ENCODE measurements at regions not wholly inside any gene's neighbourhood (a gene's known extent, or its start where the extent isn't known, plus 50 kb on each side); places are given as distances from the start of the nearest gene placed in this dataset.

DNA sequence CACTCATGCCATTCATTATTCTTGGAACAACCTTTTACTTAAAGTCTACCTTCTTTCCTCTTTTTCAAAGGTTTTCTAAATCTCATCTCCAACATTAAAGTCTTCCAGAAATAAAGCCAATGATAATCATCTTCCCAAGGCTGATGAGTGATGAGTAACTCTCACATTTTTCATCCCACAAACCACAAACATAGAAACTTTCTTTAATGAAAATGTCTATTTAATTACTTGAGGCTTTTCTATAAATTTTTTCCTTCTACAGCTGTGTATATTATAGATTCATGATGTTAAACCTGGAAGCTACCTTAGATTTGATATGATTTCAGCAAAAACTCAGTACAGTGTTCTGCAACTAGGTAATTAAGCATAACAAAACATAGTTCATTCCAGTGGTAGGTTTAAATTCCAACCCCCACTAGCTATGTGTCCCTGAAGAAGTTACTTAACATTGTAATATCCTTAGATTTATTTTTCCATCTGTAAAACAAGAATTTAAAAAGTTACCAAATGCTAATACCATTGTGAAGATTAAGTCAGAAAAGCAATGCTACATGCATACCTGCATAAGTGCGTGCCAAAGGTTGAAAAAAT is 845.4 kb downstream of the KCNA4 start:
- Histone ChIP-seq H3K36me3 (replicated peaks) (no peaks in the 10 kb centered on the region), H3K27ac (no peak overlapping the region), H3K27me3 (replicated peaks) (no peaks in the 10 kb centered on the region), H3K4me3 (ENCODE audit: low read depth, low read length) (no peak overlapping the region)
- TF ChIP-seq, protein P1, sequence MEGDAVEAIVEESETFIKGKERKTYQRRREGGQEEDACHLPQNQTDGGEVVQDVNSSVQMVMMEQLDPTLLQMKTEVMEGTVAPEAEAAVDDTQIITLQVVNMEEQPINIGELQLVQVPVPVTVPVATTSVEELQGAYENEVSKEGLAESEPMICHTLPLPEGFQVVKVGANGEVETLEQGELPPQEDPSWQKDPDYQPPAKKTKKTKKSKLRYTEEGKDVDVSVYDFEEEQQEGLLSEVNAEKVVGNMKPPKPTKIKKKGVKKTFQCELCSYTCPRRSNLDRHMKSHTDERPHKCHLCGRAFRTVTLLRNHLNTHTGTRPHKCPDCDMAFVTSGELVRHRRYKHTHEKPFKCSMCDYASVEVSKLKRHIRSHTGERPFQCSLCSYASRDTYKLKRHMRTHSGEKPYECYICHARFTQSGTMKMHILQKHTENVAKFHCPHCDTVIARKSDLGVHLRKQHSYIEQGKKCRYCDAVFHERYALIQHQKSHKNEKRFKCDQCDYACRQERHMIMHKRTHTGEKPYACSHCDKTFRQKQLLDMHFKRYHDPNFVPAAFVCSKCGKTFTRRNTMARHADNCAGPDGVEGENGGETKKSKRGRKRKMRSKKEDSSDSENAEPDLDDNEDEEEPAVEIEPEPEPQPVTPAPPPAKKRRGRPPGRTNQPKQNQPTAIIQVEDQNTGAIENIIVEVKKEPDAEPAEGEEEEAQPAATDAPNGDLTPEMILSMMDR (IDR thresholded peaks at IDR 0.05; ENCODE audit: low read depth, low read length, missing control alignments): no peak
- DNase-seq: no peak
- in situ Hi-C loops (cut with HindIII; ENCODE audit: low pct_ligation_motif_present, low sequenced_read_pairs): no loop called here

GRCh38 chr11:29166306-29166705 is 850.5 kb downstream of the KCNA4 start:
- no peak overlapping the region for H3K27ac ChIP-seq
- TF ChIP-seq, protein P1 (IDR thresholded peaks at IDR 0.05; ENCODE audit: low read depth, low read length, missing control alignments): no peak
- H3K36me3 ChIP-seq (replicated peaks): no peaks in the 10 kb centered on the region
- in situ Hi-C loops (cut with HindIII; ENCODE audit: low pct_ligation_motif_present, low sequenced_read_pairs): no loop called here
- no peaks in the 10 kb centered on the region for H3K27me3 ChIP-seq (replicated peaks)
- no peak overlapping the region for H3K4me3 ChIP-seq (ENCODE audit: low read depth, low read length)
- DNase-seq: no peak

DNA sequence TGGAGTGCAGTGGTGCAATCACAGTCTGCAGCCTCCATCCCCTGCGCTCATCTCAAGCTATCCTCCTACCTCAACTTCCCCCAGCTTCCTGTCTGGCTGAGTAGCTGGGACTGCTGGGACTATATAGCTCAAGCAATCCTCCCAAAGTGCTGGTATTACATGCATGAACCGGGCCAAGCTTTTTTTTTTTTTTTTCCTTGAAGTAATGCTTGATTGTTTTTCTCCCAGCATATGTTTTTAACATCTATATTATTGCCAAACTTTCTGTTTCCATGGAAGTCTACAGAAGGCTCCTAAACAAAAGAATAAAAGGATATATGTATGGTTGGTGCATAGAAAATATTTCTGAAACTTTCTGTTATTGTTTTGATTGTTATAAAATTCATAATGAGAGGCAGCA is 853.6 kb downstream of the KCNA4 start:
- H3K4me3 ChIP-seq (ENCODE audit: low read depth, low read length): no peak overlapping the region
- no peaks in the 10 kb centered on the region for H3K27me3 ChIP-seq (replicated peaks)
- TF ChIP-seq, protein P1 (IDR thresholded peaks at IDR 0.05; ENCODE audit: low read depth, low read length, missing control alignments): no peak
- no peak overlapping the region for H3K27ac ChIP-seq
- in situ Hi-C loops (cut with HindIII; ENCODE audit: low pct_ligation_motif_present, low sequenced_read_pairs): no loop called here
- DNase-seq: no peak
- H3K36me3 ChIP-seq (replicated peaks): no peaks in the 10 kb centered on the region

- H3K27ac ChIP-seq: no peak overlapping the region
- in situ Hi-C loops (cut with HindIII; ENCODE audit: low pct_ligation_motif_present, low sequenced_read_pairs): no loop called here
- H3K4me3 ChIP-seq (ENCODE audit: low read depth, low read length): no peak overlapping the region
- H3K36me3 ChIP-seq (replicated peaks): no peaks in the 10 kb centered on the region
- no peaks in the 10 kb centered on the region for H3K27me3 ChIP-seq (replicated peaks)
- TF ChIP-seq, protein P1 (IDR thresholded peaks at IDR 0.05; ENCODE audit: low read depth, low read length, missing control alignments): no peak
- DNase-seq: no peak
These were observed 854.3 kb downstream of the KCNA4 start for GRCh38 chr11:29162491-29162890.

GRCh38 chr11:29161191-29161590 is 855.6 kb downstream of the KCNA4 start:
- TF ChIP-seq, protein P1 (IDR thresholded peaks at IDR 0.05; ENCODE audit: low read depth, low read length, missing control alignments): no peak
- no peak overlapping the region for H3K4me3 ChIP-seq (ENCODE audit: low read depth, low read length)
- H3K27me3 ChIP-seq (replicated peaks): no peaks in the 10 kb centered on the region
- in situ Hi-C loops (cut with HindIII; ENCODE audit: low pct_ligation_motif_present, low sequenced_read_pairs): no loop called here
- no peak for DNase-seq
- H3K36me3 ChIP-seq (replicated peaks): no peaks in the 10 kb centered on the region
- no peak overlapping the region for H3K27ac ChIP-seq

All from brain microvascular endothelial cell (primary cell).